ENCODE measurements at regions not wholly inside any gene's neighbourhood (a gene's known extent, or its start where the extent isn't known, plus 50 kb on each side); places are given as distances from the start of the nearest gene placed in this dataset.

- Histone ChIP-seq H4K20me1 (ENCODE audit: insufficient read depth) (no peaks in the 10 kb centered on the region), H3K4me3 (ENCODE audit: low read length) (no peak overlapping the region), H2AFZ (ENCODE audit: low read depth, low read length) (no peak overlapping the region), H3K79me2 (replicated peaks; ENCODE audit: insufficient read depth, low read length) (no peaks in the 10 kb centered on the region), H3K27ac (ENCODE audit: low read length) (no peak overlapping the region), H3K9ac (ENCODE audit: low read length) (no peak overlapping the region), H3K36me3 (ENCODE audit: insufficient read depth, low read length) (no peaks in the 10 kb centered on the region), H3K27me3 (ENCODE audit: insufficient read depth, low read depth, low read length) (no peaks in the 10 kb centered on the region), H3F3A (ENCODE audit: insufficient read depth, low read length, poor library complexity, severe bottlenecking) (no peaks in the 10 kb centered on the region), H3K4me2 (ENCODE audit: low read length) (no peak overlapping the region), H3K9me3 (ENCODE audit: low read length) (no peaks in the 10 kb centered on the region), H3K9me2 (ENCODE audit: insufficient read depth, low read length) (no peaks in the 10 kb centered on the region)
- TF ChIP-seq TAF1 (IDR thresholded peaks at IDR 0.05; ENCODE audit: low read depth) = no peak
These were observed 181.9 kb upstream of the TRAM1L1 start for GRCh38 chr4:117267317-117267716.

GRCh38 chr4:117284736-117285135, 199.4 kb upstream of the TRAM1L1 start:
- Histone ChIP-seq H3K4me3 (ENCODE audit: low read length) (no peak overlapping the region), H3K9ac (ENCODE audit: low read length) (no peak overlapping the region), H3K36me3 (ENCODE audit: insufficient read depth, low read length) (no peaks in the 10 kb centered on the region), H4K20me1 (ENCODE audit: insufficient read depth) (no peaks in the 10 kb centered on the region), H3K4me2 (ENCODE audit: low read length) (no peak overlapping the region), H3K79me2 (replicated peaks; ENCODE audit: insufficient read depth, low read length) (no peaks in the 10 kb centered on the region), H3K27ac (ENCODE audit: low read length) (no peak overlapping the region), H3K9me2 (ENCODE audit: insufficient read depth, low read length) (no peaks in the 10 kb centered on the region), H3K9me3 (ENCODE audit: low read length) (no peaks in the 10 kb centered on the region), H3K27me3 (ENCODE audit: insufficient read depth, low read depth, low read length) (no peaks in the 10 kb centered on the region), H3F3A (ENCODE audit: insufficient read depth, low read length, poor library complexity, severe bottlenecking) (no peaks in the 10 kb centered on the region), H2AFZ (ENCODE audit: low read depth, low read length) (no peak overlapping the region)
- TF ChIP-seq MXI1 (conservative IDR thresholded peaks at IDR 0.05; ENCODE audit: poor library complexity, severe bottlenecking) = no peak
- no peak for TF ChIP-seq POLR2AphosphoS5 (IDR thresholded peaks at IDR 0.05)
- TF ChIP-seq EP300 (conservative IDR thresholded peaks at IDR 0.05; ENCODE audit: poor library complexity, severe bottlenecking) = no peak
- no peak for TF ChIP-seq TAF1 (IDR thresholded peaks at IDR 0.05; ENCODE audit: low read depth)
- no peak for TF ChIP-seq SMC3 (conservative IDR thresholded peaks at IDR 0.05; ENCODE audit: poor library complexity)
- no peak for TF ChIP-seq CTCF (IDR thresholded peaks at IDR 0.05; ENCODE audit: poor library complexity, severe bottlenecking)
- TF ChIP-seq EZH2 (IDR thresholded peaks at IDR 0.05; ENCODE audit: borderline replicate concordance, insufficient read depth, low read length, poor library complexity, severe bottlenecking) = no peak
- TF ChIP-seq REST (IDR thresholded peaks at IDR 0.05; ENCODE audit: borderline replicate concordance) = no peak
- TF ChIP-seq RAD21 (conservative IDR thresholded peaks at IDR 0.05) = no peak

- H3K9me3 ChIP-seq (ENCODE audit: low read length) = no peaks in the 10 kb centered on the region
- H3K27ac ChIP-seq (ENCODE audit: low read length) = peak overlapping the region; percentile 38
- no peaks in the 10 kb centered on the region for H3K27me3 ChIP-seq (ENCODE audit: insufficient read depth, low read depth, low read length)
- H4K20me1 ChIP-seq (ENCODE audit: insufficient read depth) = no peaks in the 10 kb centered on the region
- no peak overlapping the region for H2AFZ ChIP-seq (ENCODE audit: low read depth, low read length)
- no peaks in the 10 kb centered on the region for H3K9me2 ChIP-seq (ENCODE audit: insufficient read depth, low read length)
- TF ChIP-seq REST (IDR thresholded peaks at IDR 0.05; ENCODE audit: borderline replicate concordance) (no peak), RAD21 (conservative IDR thresholded peaks at IDR 0.05) (no peak), POLR2AphosphoS5 (IDR thresholded peaks at IDR 0.05) (peak; percentile 22), MXI1 (conservative IDR thresholded peaks at IDR 0.05; ENCODE audit: poor library complexity, severe bottlenecking) (no peak), EZH2 (IDR thresholded peaks at IDR 0.05; ENCODE audit: borderline replicate concordance, insufficient read depth, low read length, poor library complexity, severe bottlenecking) (no peak), SMC3 (conservative IDR thresholded peaks at IDR 0.05; ENCODE audit: poor library complexity) (no peak), EP300 (conservative IDR thresholded peaks at IDR 0.05; ENCODE audit: poor library complexity, severe bottlenecking) (peak; percentile 51), CTCF (IDR thresholded peaks at IDR 0.05; ENCODE audit: poor library complexity, severe bottlenecking) (no peak), TAF1 (IDR thresholded peaks at IDR 0.05; ENCODE audit: low read depth) (no peak)
- no peaks in the 10 kb centered on the region for H3K79me2 ChIP-seq (replicated peaks; ENCODE audit: insufficient read depth, low read length)
- no peak overlapping the region for H3K9ac ChIP-seq (ENCODE audit: low read length)
- peak overlapping the region; percentile 1 for H3K4me3 ChIP-seq (ENCODE audit: low read length)
- peak overlapping the region; percentile 33 for H3K4me2 ChIP-seq (ENCODE audit: low read length)
- H3K36me3 ChIP-seq (ENCODE audit: insufficient read depth, low read length) = no peaks in the 10 kb centered on the region
- H3F3A ChIP-seq (ENCODE audit: insufficient read depth, low read length, poor library complexity, severe bottlenecking) = no peaks in the 10 kb centered on the region
These were observed 208.4 kb upstream of the TRAM1L1 start for GRCh38 chr4:117293784-117294183.
